SU-DHL-6 (cell line): ENCODE measurements at regions not wholly inside any gene's neighbourhood (a gene's known extent, or its start where the extent isn't known, plus 50 kb on each side); places are given as distances from the start of the nearest gene placed in this dataset.

Experiments
- H2AFZ ChIP-seq: fragments of 200-600 bp; sonication (generic); 2 replicates; pipeline ENCODE4 v1.6.1; 2014; ENCODE audit warnings: low read depth, mild to moderate bottlenecking, moderate library complexity, mixed read lengths, antibody characterized with exemption, low read length; ENCODE audit not compliant: severe bottlenecking
- H3F3A ChIP-seq: fragments of 200-600 bp; shearing (Covaris generic); 2 replicates; pipeline ENCODE4 v1.6.0; 2016; ENCODE audit warnings: antibody characterized with exemption, mild to moderate bottlenecking; ENCODE audit not compliant: insufficient read depth
- H3K27ac ChIP-seq: fragments of 200-600 bp; sonication (generic); 2 replicates; pipeline ENCODE4 v1.5.1; 2016; ENCODE audit warnings: low read depth, mild to moderate bottlenecking, low read length, moderate library complexity, mixed read lengths
- H3K27me3 ChIP-seq: fragments of 200-600 bp; sonication (generic), shearing (Covaris generic); 2 replicates; pipeline ENCODE4 v1.6.0; 2014; ENCODE audit warnings: mild to moderate bottlenecking, low read length
- H3K36me3 ChIP-seq: fragments of 200-600 bp; sonication (generic); 2 replicates; pipeline ENCODE4 v1.6.1; 2014; ENCODE audit warnings: mild to moderate bottlenecking, low read length, mixed read lengths
- H3K4me2 ChIP-seq: fragments of 300-600, 200-600 bp; shearing (Covaris generic), sonication (generic); 2 replicates; pipeline ENCODE4 v1.6.0; 2014; ENCODE audit warnings: low read length, low read depth, mild to moderate bottlenecking; ENCODE audit not compliant: poor library complexity, severe bottlenecking
- H3K4me3 ChIP-seq: fragments of 200-600 bp; sonication (generic); 2 replicates; pipeline ENCODE4 v1.5.1; 2014; ENCODE audit warnings: antibody characterized with exemption, low read length, mild to moderate bottlenecking, mixed read lengths; ENCODE audit not compliant: insufficient read depth, poor library complexity, severe bottlenecking
- H3K79me2 ChIP-seq: fragments of 200-600 bp; sonication (generic); 2 replicates; pipeline ENCODE4 v1.6.1; 2014; ENCODE audit warnings: mild to moderate bottlenecking, low read length, moderate library complexity; ENCODE audit not compliant: insufficient read depth
- H3K9ac ChIP-seq: fragments of 200-600 bp; sonication (generic); 2 replicates; pipeline ENCODE4 v1.7.0; 2014; ENCODE audit warnings: mild to moderate bottlenecking, low read length
- H3K9me2 ChIP-seq: fragments of 200-600 bp; sonication (generic); replicated peaks from 2 replicates; pipeline ENCODE4 v1.6.1; 2014; ENCODE audit warnings: low read length; ENCODE audit not compliant: insufficient read depth
- H3K9me3 ChIP-seq: fragments of 200-600 bp; sonication (generic); 2 replicates; pipeline ENCODE4 v1.6.1; 2014; ENCODE audit warnings: low read length, mixed read lengths; ENCODE audit not compliant: insufficient read depth
- H4K20me1 ChIP-seq: fragments of 200-600 bp; sonication (generic); 2 replicates; pipeline ENCODE4 v1.6.1; 2014; ENCODE audit warnings: low read depth, mild to moderate bottlenecking, antibody characterized with exemption, low read length, moderate library complexity, mixed read lengths
- EZH2phosphoT487 ChIP-seq: fragments of 200-600 bp; sonication (generic), shearing (Covaris generic); conservative IDR thresholded peaks from 2 replicates; pipeline ENCODE4 v1.6.1; 2018; ENCODE audit warnings: mild to moderate bottlenecking, antibody characterized with exemption, low read length, moderate library complexity, mixed read lengths
- TF ChIP-seq, protein P1 (sequence below): fragments of 200-600 bp; sonication (generic); IDR thresholded peaks from one replicate; pipeline ENCODE4 v1.5.1; 2017; ENCODE audit warnings: antibody characterized with exemption, mild to moderate bottlenecking, low read length, moderate library complexity; ENCODE audit not compliant: insufficient read depth, poor library complexity, severe bottlenecking

DNA sequence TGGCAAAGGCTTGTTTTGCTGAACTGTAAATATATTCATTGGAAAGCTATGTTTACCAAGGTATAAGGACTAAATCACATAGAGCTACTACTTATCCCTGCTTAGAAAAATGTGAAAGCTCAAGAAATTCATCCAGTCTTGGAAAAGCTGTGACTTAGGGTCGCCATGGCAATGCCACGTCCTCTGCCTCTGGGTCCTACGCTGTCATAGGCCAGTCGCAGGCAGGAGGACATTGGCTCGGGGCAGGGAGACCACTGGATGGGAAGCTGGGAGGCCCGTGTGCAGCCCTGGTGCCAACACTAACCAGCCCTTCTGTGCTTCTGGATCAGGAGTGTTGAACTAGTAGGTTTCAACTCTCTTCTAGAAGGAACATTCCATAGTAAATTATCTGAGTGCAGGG lies 67.3 kb upstream of the PDZD8 start:
- no peaks in the 10 kb centered on the region for H3F3A ChIP-seq
- no peak overlapping the region for H3K9ac ChIP-seq
- TF ChIP-seq EZH2phosphoT487 = no peak
- TF ChIP-seq, protein P1, sequence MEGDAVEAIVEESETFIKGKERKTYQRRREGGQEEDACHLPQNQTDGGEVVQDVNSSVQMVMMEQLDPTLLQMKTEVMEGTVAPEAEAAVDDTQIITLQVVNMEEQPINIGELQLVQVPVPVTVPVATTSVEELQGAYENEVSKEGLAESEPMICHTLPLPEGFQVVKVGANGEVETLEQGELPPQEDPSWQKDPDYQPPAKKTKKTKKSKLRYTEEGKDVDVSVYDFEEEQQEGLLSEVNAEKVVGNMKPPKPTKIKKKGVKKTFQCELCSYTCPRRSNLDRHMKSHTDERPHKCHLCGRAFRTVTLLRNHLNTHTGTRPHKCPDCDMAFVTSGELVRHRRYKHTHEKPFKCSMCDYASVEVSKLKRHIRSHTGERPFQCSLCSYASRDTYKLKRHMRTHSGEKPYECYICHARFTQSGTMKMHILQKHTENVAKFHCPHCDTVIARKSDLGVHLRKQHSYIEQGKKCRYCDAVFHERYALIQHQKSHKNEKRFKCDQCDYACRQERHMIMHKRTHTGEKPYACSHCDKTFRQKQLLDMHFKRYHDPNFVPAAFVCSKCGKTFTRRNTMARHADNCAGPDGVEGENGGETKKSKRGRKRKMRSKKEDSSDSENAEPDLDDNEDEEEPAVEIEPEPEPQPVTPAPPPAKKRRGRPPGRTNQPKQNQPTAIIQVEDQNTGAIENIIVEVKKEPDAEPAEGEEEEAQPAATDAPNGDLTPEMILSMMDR = no peak
- H3K36me3 ChIP-seq = no peaks in the 10 kb centered on the region
- H3K27ac ChIP-seq = no peak overlapping the region
- peaks cover 7% of the 10 kb centered on the region; the same call in 1 of the 2 replicates for H3K9me3 ChIP-seq
- no peak overlapping the region for H3K4me3 ChIP-seq
- H3K79me2 ChIP-seq = no peaks in the 10 kb centered on the region
- no peaks in the 10 kb centered on the region for H3K9me2 ChIP-seq
- H2AFZ ChIP-seq = no peak overlapping the region
- no peaks in the 10 kb centered on the region for H4K20me1 ChIP-seq
- no peak overlapping the region for H3K4me2 ChIP-seq
- no peaks in the 10 kb centered on the region for H3K27me3 ChIP-seq

DNA sequence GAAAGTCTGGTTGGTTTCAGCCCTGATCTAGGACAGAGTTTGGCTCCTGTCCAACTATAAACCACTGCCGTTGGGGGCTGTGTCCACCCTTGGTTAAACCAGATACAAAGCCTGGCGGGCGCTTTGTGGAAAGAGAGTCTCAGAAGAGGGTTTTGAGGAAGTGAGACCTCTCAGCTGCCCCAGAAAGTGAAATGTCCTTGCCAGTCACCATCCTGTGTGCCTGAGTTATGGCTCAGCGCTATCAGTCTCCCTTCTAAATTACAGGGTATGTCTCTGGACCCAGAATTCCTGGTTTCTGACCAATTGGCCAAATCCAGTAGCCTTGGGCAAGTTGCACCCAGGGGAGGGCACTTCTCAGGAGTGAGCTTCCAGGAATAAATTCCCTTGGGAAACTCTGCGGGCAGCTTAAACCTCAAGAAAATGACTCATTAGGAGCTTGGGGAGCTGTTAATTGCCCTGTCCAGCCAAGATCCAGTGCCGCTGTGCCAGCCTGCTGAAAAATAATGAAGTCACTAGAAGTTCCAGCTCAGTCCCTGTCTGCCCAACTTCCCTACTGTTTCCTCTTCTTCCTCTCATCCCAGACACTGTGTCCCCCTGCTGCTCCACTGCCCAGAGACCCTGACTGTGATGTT lies 66.7 kb upstream of the PDZD8 start:
- H3K9me2 ChIP-seq = no peaks in the 10 kb centered on the region
- H4K20me1 ChIP-seq = no peaks in the 10 kb centered on the region
- no peaks in the 10 kb centered on the region for H3K36me3 ChIP-seq
- no peak overlapping the region for H3K4me2 ChIP-seq
- TF ChIP-seq, protein P1 = no peak
- TF ChIP-seq EZH2phosphoT487 = no peak
- no peak overlapping the region for H3K4me3 ChIP-seq
- no peaks in the 10 kb centered on the region for H3K79me2 ChIP-seq
- no peak overlapping the region for H3K9ac ChIP-seq
- no peaks in the 10 kb centered on the region for H3K27me3 ChIP-seq
- no peak overlapping the region for H3K27ac ChIP-seq
- no peaks in the 10 kb centered on the region for H3F3A ChIP-seq
- H2AFZ ChIP-seq = no peak overlapping the region
- H3K9me3 ChIP-seq = peaks cover 7% of the 10 kb centered on the region; the same call in 1 of the 2 replicates

DNA sequence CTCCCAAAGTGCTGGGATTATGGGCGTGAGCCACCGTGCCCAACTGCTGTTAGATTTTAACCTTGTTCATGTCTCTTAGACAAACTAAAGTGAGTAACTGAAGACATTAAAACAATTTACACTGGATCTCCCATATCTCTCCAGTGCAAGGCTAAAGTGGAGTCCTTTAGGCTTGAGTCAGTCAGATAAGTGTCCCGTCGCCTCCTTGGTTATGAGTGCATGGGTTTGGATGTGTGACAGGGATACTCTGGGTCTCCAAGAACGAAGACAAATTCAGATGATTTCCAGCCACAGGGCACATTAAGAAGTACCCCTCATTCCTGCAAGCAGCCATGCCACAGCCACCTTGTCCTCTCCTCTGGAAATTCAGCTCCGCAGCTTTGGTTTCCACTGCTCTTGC lies 66.1 kb upstream of the PDZD8 start:
- Histone ChIP-seq H3K79me2 (no peaks in the 10 kb centered on the region), H3K9me3 (peaks cover 4% of the 10 kb centered on the region; the same call in 1 of the 2 replicates), H3K4me3 (no peak overlapping the region), H3K9ac (no peak overlapping the region), H4K20me1 (no peaks in the 10 kb centered on the region), H3K36me3 (no peaks in the 10 kb centered on the region), H3K27ac (no peak overlapping the region), H2AFZ (no peak overlapping the region), H3K9me2 (no peaks in the 10 kb centered on the region), H3F3A (no peaks in the 10 kb centered on the region), H3K27me3 (no peaks in the 10 kb centered on the region), H3K4me2 (no peak overlapping the region)
- no peak for TF ChIP-seq EZH2phosphoT487
- TF ChIP-seq, protein P1 = no peak
